HG02938 (cell line): ENCODE measurements at regions not wholly inside any gene's neighbourhood (a gene's known extent, or its start where the extent isn't known, plus 50 kb on each side); places are given as distances from the start of the nearest gene placed in this dataset.
"Not testable (repeated sequence)": the region's sequence is repeated elsewhere in the genome, so short reads cannot be mapped to it uniquely, and the experiment has no call there.

Source experiments
- ATAC-seq: cut with Tn5 transposase; IDR thresholded peaks from one replicate; pipeline ENCODE4 v1.9.1; 2021; ENCODE audit warnings: mild to moderate bottlenecking, moderate library complexity; ENCODE audit not compliant: unreplicated experiment

- ATAC-seq, result not testable (repeated sequence)
These were observed 79.4 kb upstream of the DRD5 start for GRCh38 chr4:9702019-9702418.

- ATAC-seq, result not testable (repeated sequence)
These were observed 78.7 kb upstream of the DRD5 start for GRCh38 chr4:9702696-9703095.

- no peak for ATAC-seq
These were observed 78.0 kb upstream of the DRD5 start for GRCh38 chr4:9703391-9703790.

GRCh38 chr4:9704126-9704525 is 77.3 kb upstream of the DRD5 start:
- not testable (repeated sequence) for ATAC-seq

- no peak for ATAC-seq
These were observed 76.7 kb upstream of the DRD5 start for GRCh38 chr4:9704551-9705332.

- ATAC-seq, result not testable (repeated sequence)
These were observed 74.2 kb upstream of the DRD5 start for GRCh38 chr4:9707281-9707680.

GRCh38 chr4:9707936-9708335 is 73.5 kb upstream of the DRD5 start:
- ATAC-seq, result not testable (repeated sequence)

GRCh38 chr4:9709724-9710123 is 71.7 kb upstream of the DRD5 start:
- ATAC-seq, result no peak

GRCh38 chr4:9715271-9715670 is 66.2 kb upstream of the DRD5 start:
- not testable (repeated sequence) for ATAC-seq

GRCh38 chr4:9716093-9716492 is 65.3 kb upstream of the DRD5 start:
- no peak for ATAC-seq

- ATAC-seq, result not testable (repeated sequence)
These were observed 63.0 kb upstream of the DRD5 start for GRCh38 chr4:9718246-9718939.

GRCh38 chr4:9722131-9722530 is 59.3 kb upstream of the DRD5 start:
- not testable (repeated sequence) for ATAC-seq
